ENCODE measurements at regions not wholly inside any gene's neighbourhood (a gene's known extent, or its start where the extent isn't known, plus 50 kb on each side); places are given as distances from the start of the nearest gene placed in this dataset.

GRCh38 chr18:64332835-64333234 is 183.9 kb upstream of the LINC00305 start:
- Histone ChIP-seq H3K79me2 (ENCODE audit: low read depth) (no peaks in the 10 kb centered on the region), H3K4me1 (replicated peaks; ENCODE audit: insufficient read depth) (no peaks in the 10 kb centered on the region), H3K27me3 (ENCODE audit: insufficient read depth, low read depth) (no peaks in the 10 kb centered on the region), H3K36me3 (ENCODE audit: low read depth) (no peaks in the 10 kb centered on the region), H3K9me2 (ENCODE audit: insufficient read depth) (no peaks in the 10 kb centered on the region), H3K27ac (no peak overlapping the region), H4K20me1 (ENCODE audit: insufficient read depth) (no peaks in the 10 kb centered on the region), H3K4me3 (no peak overlapping the region), H3K9me3 (ENCODE audit: insufficient read depth, low read depth) (no peaks in the 10 kb centered on the region), H3K4me2 (no peak overlapping the region), H2AFZ (no peak overlapping the region), H3F3A (ENCODE audit: insufficient read depth, low read depth) (no peaks in the 10 kb centered on the region)
- ChIA-PET CTCF (no interaction called here), POLR2A (ENCODE audit: unreplicated experiment) (no interaction called here)
- TF ChIP-seq EZH2 (IDR thresholded peaks at IDR 0.05; ENCODE audit: low read depth) (no peak), CTCF (conservative IDR thresholded peaks at IDR 0.05) (no peak)
- no peak for DNase-seq
- no TSS peak for BruUV-seq (replicated peaks)
- intact Hi-C loops (cut with micrococcal nuclease; ENCODE audit: unreplicated experiment): loop anchor here (10.0 kb wide), 1 partner anchor 228 kb away; no protein-coding TSS in a partner anchor

- POLR2A ChIA-PET (ENCODE audit: unreplicated experiment): no interaction called here
- TF ChIP-seq CTCF (conservative IDR thresholded peaks at IDR 0.05): no peak
- no peak for TF ChIP-seq EZH2 (IDR thresholded peaks at IDR 0.05; ENCODE audit: low read depth)
- BruUV-seq (replicated peaks): no TSS peak
- Histone ChIP-seq H3K27me3 (ENCODE audit: insufficient read depth, low read depth) (no peaks in the 10 kb centered on the region), H3K4me2 (no peak overlapping the region), H3K4me3 (no peak overlapping the region), H3F3A (ENCODE audit: insufficient read depth, low read depth) (no peaks in the 10 kb centered on the region), H3K79me2 (ENCODE audit: low read depth) (no peaks in the 10 kb centered on the region), H4K20me1 (ENCODE audit: insufficient read depth) (no peaks in the 10 kb centered on the region), H3K4me1 (replicated peaks; ENCODE audit: insufficient read depth) (no peaks in the 10 kb centered on the region), H3K9me2 (ENCODE audit: insufficient read depth) (no peaks in the 10 kb centered on the region), H3K9me3 (ENCODE audit: insufficient read depth, low read depth) (no peaks in the 10 kb centered on the region), H3K36me3 (ENCODE audit: low read depth) (no peaks in the 10 kb centered on the region), H2AFZ (no peak overlapping the region), H3K27ac (no peak overlapping the region)
- intact Hi-C loops (cut with micrococcal nuclease; ENCODE audit: unreplicated experiment): loop anchor here (10.0 kb wide), 1 partner anchor 227 kb away; no protein-coding TSS in a partner anchor
- CTCF ChIA-PET: no interaction called here
- no peak for DNase-seq
Observed at GRCh38 chr18:64331419-64331818, 182.5 kb upstream of the LINC00305 start.

- TF ChIP-seq EZH2 (IDR thresholded peaks at IDR 0.05; ENCODE audit: low read depth) (no peak), CTCF (conservative IDR thresholded peaks at IDR 0.05) (no peak)
- DNase-seq: no peak
Observed at GRCh38 chr18:64330931-64331330, 182.0 kb upstream of the LINC00305 start.

More at GRCh38 chr18:64330931-64331330, 182.0 kb upstream of the LINC00305 start:
- no peaks in the 10 kb centered on the region for H3K36me3 ChIP-seq (ENCODE audit: low read depth)
- H3K4me3 ChIP-seq: no peak overlapping the region
- ChIA-PET POLR2A (ENCODE audit: unreplicated experiment) (no interaction called here), CTCF (no interaction called here)
- no peaks in the 10 kb centered on the region for H3F3A ChIP-seq (ENCODE audit: insufficient read depth, low read depth)
- no peak overlapping the region for H2AFZ ChIP-seq
- H3K4me2 ChIP-seq: no peak overlapping the region
- no peaks in the 10 kb centered on the region for H3K79me2 ChIP-seq (ENCODE audit: low read depth)
- no peaks in the 10 kb centered on the region for H3K9me2 ChIP-seq (ENCODE audit: insufficient read depth)
- H3K9me3 ChIP-seq (ENCODE audit: insufficient read depth, low read depth): no peaks in the 10 kb centered on the region
- no peaks in the 10 kb centered on the region for H3K4me1 ChIP-seq (replicated peaks; ENCODE audit: insufficient read depth)
- H3K27me3 ChIP-seq (ENCODE audit: insufficient read depth, low read depth): no peaks in the 10 kb centered on the region
- H4K20me1 ChIP-seq (ENCODE audit: insufficient read depth): no peaks in the 10 kb centered on the region
- no peak overlapping the region for H3K27ac ChIP-seq
- BruUV-seq (replicated peaks): no TSS peak
- intact Hi-C loops (cut with micrococcal nuclease; ENCODE audit: unreplicated experiment): loop anchor here (10.0 kb wide), 1 partner anchor 226 kb away; no protein-coding TSS in a partner anchor

Measured in PC-9 (cell line).